HFFc6 (cell line): ENCODE measurements at regions not wholly inside any gene's neighbourhood (a gene's known extent, or its start where the extent isn't known, plus 50 kb on each side); places are given as distances from the start of the nearest gene placed in this dataset.

Experiments used
- DNase-seq: peaks from one replicate; pipeline ENCODE4 v3.0.0-alpha.2; 2018
- H3K27ac Mint-ChIP-seq: 2 replicates; pipeline ENCODE4 v1.8.0; 2020; ENCODE audit warnings: mild to moderate bottlenecking, mixed read lengths
- H3K27me3 Mint-ChIP-seq: 2 replicates; pipeline ENCODE4 v1.8.0; 2021; ENCODE audit warnings: mild to moderate bottlenecking, moderate library complexity, mixed read lengths; ENCODE audit not compliant: insufficient read depth
- H3K36me3 Mint-ChIP-seq: 2 replicates; pipeline ENCODE4 v1.8.0; 2021; ENCODE audit warnings: low read depth, mixed read lengths
- H3K4me1 Mint-ChIP-seq: 2 replicates; pipeline ENCODE4 v1.8.0; 2020; ENCODE audit warnings: low read depth, mixed read lengths
- H3K4me3 Mint-ChIP-seq: 2 replicates; pipeline ENCODE4 v1.8.0; 2020; ENCODE audit warnings: mild to moderate bottlenecking, moderate library complexity, mixed read lengths
- H3K9me3 Mint-ChIP-seq: 2 replicates; pipeline ENCODE4 v1.8.0; 2020; ENCODE audit warnings: mild to moderate bottlenecking, mixed read lengths
- TF ChIP-seq, protein P1 (sequence below): fragments of 200-600 bp; sonication (generic); IDR thresholded peaks from 2 replicates; pipeline ENCODE4 v1.5.0; 2021; ENCODE audit warnings: antibody characterized with exemption, mild to moderate bottlenecking

- TF ChIP-seq, protein P1, sequence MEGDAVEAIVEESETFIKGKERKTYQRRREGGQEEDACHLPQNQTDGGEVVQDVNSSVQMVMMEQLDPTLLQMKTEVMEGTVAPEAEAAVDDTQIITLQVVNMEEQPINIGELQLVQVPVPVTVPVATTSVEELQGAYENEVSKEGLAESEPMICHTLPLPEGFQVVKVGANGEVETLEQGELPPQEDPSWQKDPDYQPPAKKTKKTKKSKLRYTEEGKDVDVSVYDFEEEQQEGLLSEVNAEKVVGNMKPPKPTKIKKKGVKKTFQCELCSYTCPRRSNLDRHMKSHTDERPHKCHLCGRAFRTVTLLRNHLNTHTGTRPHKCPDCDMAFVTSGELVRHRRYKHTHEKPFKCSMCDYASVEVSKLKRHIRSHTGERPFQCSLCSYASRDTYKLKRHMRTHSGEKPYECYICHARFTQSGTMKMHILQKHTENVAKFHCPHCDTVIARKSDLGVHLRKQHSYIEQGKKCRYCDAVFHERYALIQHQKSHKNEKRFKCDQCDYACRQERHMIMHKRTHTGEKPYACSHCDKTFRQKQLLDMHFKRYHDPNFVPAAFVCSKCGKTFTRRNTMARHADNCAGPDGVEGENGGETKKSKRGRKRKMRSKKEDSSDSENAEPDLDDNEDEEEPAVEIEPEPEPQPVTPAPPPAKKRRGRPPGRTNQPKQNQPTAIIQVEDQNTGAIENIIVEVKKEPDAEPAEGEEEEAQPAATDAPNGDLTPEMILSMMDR: no peak
- Mint-ChIP-seq H3K9me3 (peaks cover 47% of the 10 kb centered on the region), H3K27ac (no peak overlapping the region), H3K36me3 (no peaks in the 10 kb centered on the region; the same call in 1 of the 2 replicates), H3K4me1 (no peaks in the 10 kb centered on the region), H3K27me3 (no peaks in the 10 kb centered on the region), H3K4me3 (no peak overlapping the region)
- no peak for DNase-seq
Observed at GRCh38 chr20:60407938-60408337, 449.7 kb downstream of the CDH26 start.

DNA sequence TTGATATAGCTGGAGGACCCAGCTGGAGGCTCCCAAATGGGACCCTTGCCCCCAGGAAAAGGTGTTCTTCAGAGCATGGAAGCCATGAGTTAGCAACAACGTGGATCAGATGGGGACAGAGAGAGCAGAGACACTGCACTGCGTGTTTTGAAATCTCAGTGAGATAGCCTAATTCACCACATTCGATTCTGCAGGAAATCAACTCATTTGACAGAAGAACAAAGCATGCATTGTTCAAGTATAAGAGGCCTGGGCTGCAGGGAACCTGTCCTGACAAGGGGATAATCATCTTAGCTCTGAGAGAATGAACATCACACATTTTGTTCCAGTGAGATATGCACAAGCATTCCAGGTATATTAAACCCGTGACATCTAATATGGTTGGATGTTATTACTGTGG lies 450.2 kb downstream of the CDH26 start:
- H3K4me1 Mint-ChIP-seq: no peaks in the 10 kb centered on the region

DNA sequence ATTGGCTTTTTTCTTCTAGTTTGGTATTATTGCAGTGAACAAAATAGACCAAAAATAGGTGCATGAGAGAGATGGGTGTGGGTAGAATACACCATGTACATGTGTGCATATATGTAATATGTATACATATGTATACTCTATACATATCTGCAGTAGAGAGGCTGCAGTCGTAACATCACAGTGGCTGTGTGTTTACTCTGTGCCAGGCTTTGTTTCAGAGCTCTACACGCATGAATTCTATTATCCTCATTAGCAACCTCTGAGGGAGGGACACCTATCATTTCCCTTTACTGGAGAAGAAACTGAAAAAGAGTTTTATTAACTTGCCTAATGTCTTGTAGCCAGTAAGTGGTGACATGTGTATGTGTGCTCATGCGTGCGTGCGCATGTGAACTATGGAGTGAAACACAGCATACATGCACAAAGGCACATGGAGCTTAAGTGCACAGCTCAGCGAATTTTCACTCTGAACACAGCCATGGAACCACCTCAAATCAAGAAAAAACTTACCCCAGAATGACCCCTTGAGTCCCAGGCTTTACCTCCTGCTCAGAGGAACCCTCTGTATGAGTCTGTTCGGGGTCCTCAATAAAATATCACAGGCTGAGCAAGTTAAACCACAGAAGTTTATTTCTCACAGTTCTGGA lies 452.5 kb downstream of the CDH26 start:
- Mint-ChIP-seq H3K27ac (no peak overlapping the region), H3K36me3 (no peaks in the 10 kb centered on the region; the same call in 1 of the 2 replicates), H3K9me3 (peaks cover 51% of the 10 kb centered on the region), H3K4me3 (no peak overlapping the region), H3K4me1 (no peaks in the 10 kb centered on the region), H3K27me3 (no peaks in the 10 kb centered on the region)
- no peak for DNase-seq
- TF ChIP-seq, protein P1: no peak

More for the DNA sequence above, 450.2 kb downstream of the CDH26 start:
- DNase-seq: no peak
- H3K9me3 Mint-ChIP-seq: peaks cover 48% of the 10 kb centered on the region
- H3K27ac Mint-ChIP-seq: no peak overlapping the region
- TF ChIP-seq, protein P1: no peak
- H3K27me3 Mint-ChIP-seq: no peaks in the 10 kb centered on the region
- H3K36me3 Mint-ChIP-seq: no peaks in the 10 kb centered on the region; the same call in 1 of the 2 replicates
- H3K4me3 Mint-ChIP-seq: no peak overlapping the region

DNA sequence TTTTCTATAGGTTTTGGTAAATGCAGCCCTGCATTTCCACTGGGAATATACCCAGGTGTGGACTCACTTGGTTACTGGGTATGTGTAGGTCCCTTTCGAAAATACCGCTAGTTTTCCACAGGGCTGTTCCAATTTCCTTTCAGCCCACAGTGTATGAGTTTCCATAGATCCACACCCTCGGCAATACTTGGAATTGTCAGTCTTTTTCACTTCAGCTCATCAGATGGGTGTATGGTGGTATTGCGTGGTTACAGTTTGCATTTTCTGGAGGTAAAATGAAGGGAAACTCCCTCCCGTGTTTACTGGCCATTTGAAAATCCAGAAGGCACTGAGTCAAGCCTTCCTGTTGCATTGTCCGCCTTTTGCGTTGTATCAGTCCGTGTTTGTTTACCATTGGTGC lies 453.6 kb downstream of the CDH26 start:
- peaks cover 55% of the 10 kb centered on the region for H3K9me3 Mint-ChIP-seq
- no peaks in the 10 kb centered on the region; the same call in 1 of the 2 replicates for H3K36me3 Mint-ChIP-seq
- no peak overlapping the region for H3K27ac Mint-ChIP-seq
- TF ChIP-seq, protein P1: no peak
- H3K4me3 Mint-ChIP-seq: no peak overlapping the region
- DNase-seq: no peak
- no peaks in the 10 kb centered on the region for H3K4me1 Mint-ChIP-seq
- H3K27me3 Mint-ChIP-seq: no peaks in the 10 kb centered on the region

DNA sequence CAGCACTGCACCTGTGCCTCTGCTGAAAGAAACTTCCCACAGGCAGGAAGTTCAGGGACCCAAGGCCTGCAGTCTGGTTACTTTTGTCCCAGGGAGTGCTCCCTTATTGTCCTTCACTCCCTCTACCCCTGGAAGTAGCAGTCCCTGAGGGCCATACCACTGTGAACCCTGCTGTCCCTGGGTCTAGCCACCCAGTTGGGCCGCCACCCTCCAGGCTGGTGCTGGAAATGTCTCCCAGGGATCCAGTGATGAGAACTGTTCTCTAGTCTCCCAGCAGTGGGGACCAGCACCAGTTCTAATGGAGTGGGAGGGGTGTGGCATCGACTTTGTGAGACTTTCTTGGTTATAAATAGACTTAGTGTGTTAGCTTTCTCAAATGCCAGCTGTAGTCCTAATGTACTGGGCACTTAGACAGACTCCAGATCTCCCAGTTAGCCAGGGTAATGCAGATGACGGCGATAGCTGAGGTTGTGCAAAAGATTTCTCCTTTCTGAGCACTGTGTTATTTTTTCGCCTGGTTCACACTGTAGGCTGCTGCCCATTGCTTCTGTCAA lies 462.5 kb downstream of the CDH26 start:
- Mint-ChIP-seq H3K9me3 (peaks cover 8% of the 10 kb centered on the region), H3K27ac (no peak overlapping the region), H3K4me3 (no peak overlapping the region), H3K36me3 (no peaks in the 10 kb centered on the region), H3K4me1 (no peaks in the 10 kb centered on the region), H3K27me3 (peaks cover 2% of the 10 kb centered on the region; the same call in 1 of the 2 replicates)
- TF ChIP-seq, protein P1: no peak
- no peak for DNase-seq
